Heart right ventricle (tissue), 16 donors: ENCODE measurements at regions not wholly inside any gene's neighbourhood (a gene's known extent, or its start where the extent isn't known, plus 50 kb on each side); places are given as distances from the start of the nearest gene placed in this dataset.
"Not testable (repeated sequence)": the region's sequence is repeated elsewhere in the genome, so short reads cannot be mapped to it uniquely, and the experiment has no call there.

Experiments used
- ATAC-seq, 8 donors: fragments of 200-7000 bp; cut with Tn5 transposase; one replicate each; pipeline ENCODE4 v1.9.1; 2020; ENCODE audit warnings: mild to moderate bottlenecking in 8 of 8, moderate library complexity in 8 of 8, moderate number of reproducible peaks in 1 of 8
- DNase-seq, 2 donors: peaks; one replicate each; pipeline ENCODE4 v3.0.0-alpha.2; 2020
- H3K27ac ChIP-seq, 10 donors: fragments of 200-600 bp; sonication (generic) in 2 of 10; one replicate each; pipeline versions ENCODE4 v1.5.0 to v1.8.0; 2020 to 2022; ENCODE audit warnings: mild to moderate bottlenecking in 3 of 10
- H3K27me3 ChIP-seq, 7 donors: fragments of 200-600 bp; one replicate each; pipeline ENCODE4 v1.8.0; 2021 to 2022; ENCODE audit warnings: mild to moderate bottlenecking in 2 of 7
- H3K36me3 ChIP-seq, 9 donors: fragments of 200-600 bp; sonication (generic) in 1 of 9; one replicate each; pipeline versions ENCODE4 v1.5.0 to v1.8.0; 2020 to 2022; ENCODE audit warnings: mild to moderate bottlenecking in 2 of 9
- H3K4me1 ChIP-seq, 9 donors: fragments of 200-600 bp; sonication (generic) in 1 of 9; one replicate each; pipeline versions ENCODE4 v1.5.0 to v1.8.0; 2020 to 2022; ENCODE audit warnings: mild to moderate bottlenecking in 4 of 9
- H3K4me3 ChIP-seq, 10 donors: fragments of 200-600 bp; sonication (generic) in 2 of 10; one replicate each; pipeline versions ENCODE4 v1.5.0 to v1.8.0; 2020 to 2022; ENCODE audit warnings: mild to moderate bottlenecking in 7 of 10, moderate library complexity in 2 of 10
- H3K9me3 ChIP-seq, 11 donors: fragments of 200-600 bp in 10 of 11; sonication (generic) in 2 of 11; one replicate each; pipeline versions ENCODE4 v1.5.0 to v1.8.0; 2013 to 2022; ENCODE audit warnings: mild to moderate bottlenecking in 2 of 11, control low read depth in 1 of 11, moderate library complexity in 1 of 11
- WGBS, 2 donors: extraction: QIAGEN DNeasy Blood & Tissue Kit; methylation state at CpG; one replicate each; pipeline ENCODE4 v1.1.7; 2013; ENCODE audit warnings: inconsistent platforms in 1 of 2; 5-methylcytosine and 5-hydroxymethylcytosine counted together
- intact Hi-C, 10 donors: fragments of 100-400 bp; cut with DNase I; formaldehyde crosslinking; loops; one replicate each; pipeline versions ENCODE4 v1.11.1 to v1.14.2; 2022
- TF ChIP-seq, protein P1 (sequence below), 9 donors: fragments of 200-600 bp; sonication (generic) in 2 of 9; IDR thresholded peaks; one replicate each; pipeline versions ENCODE4 v1.5.0 to v1.8.0; 2021 to 2022; ENCODE audit warnings: antibody characterized with exemption in 9 of 9, mild to moderate bottlenecking in 5 of 9, moderate library complexity in 1 of 9
- donor health status: Arrhythmogenic right ventricular cardiomyopathy.
- donor health status: ischemic (EF 13 %, LVEDD 7.1; RV severe dilation, severe dysfunction).
- donor health status: healthy with polysubstance abuse.
- donor health status: DM: no; HTN: yes; CAD: no.
- donor health status: DM: no; HTN: no; CAD: no.
- donor health status: ischemic (EF 25% LVEDD 6.9; RV normal size, moderate dysfunction).
- donor health status: ischemic (EF 25% LVEDD 5.7; RV mildly dilated, moderate dysfunction).
- donor health status: healthy.
- donor health status: DM: yes; HTN: yes; CAD: no.
- donor health status: Ischemic cardiomyopathy.
- donor health status: ischemic (EF 35%, LVEDD 5.7; RV mildly dilated, moderate dysfunction).
- donor health status: nonischemic (EF 11% LVEDD 7.7; RV severe dilation, severe dysfunction).
- donor health status: DM: yes; HTN: yes; CAD: no.
- donor health status: PGD.
- donor health status: ischemic (EF 29% LVEDD 5.4; RV normal size, mild dysfunction).
- donor health status: nonischemic (EF 23%, LVEDD 6.1; RV moderate dilation, normal function).

DNA sequence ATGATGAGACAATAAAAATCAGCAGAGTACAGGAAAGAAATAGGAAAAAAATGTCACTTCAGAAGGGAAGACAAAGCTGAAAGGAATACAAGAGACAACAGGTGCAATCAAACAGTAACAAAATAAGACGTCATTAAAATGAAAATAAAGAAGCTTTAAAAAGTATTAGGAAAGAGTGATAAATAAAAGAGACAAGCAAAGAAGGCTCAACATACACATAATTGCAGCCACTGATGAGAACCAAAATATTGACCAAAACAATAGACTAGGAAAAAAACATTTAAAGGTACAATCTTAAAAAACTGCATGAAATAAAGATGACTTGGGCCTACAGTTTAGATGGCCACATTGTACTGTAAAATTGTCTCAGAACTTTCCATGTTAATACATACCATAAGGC lies 160.5 kb upstream of the MINDY3 start:
- intact Hi-C loops: no loop called here
- no peaks in the 10 kb centered on the region for H3K4me1 ChIP-seq
- no peak for ATAC-seq
- no peak overlapping the region for H3K27ac ChIP-seq
- H3K36me3 ChIP-seq: no peaks in the 10 kb centered on the region
- H3K27me3 ChIP-seq: no peaks in the 10 kb centered on the region
- WGBS, 2 donors: 0 to 89% methylated on average over 1 of the region's 1 CpG
- TF ChIP-seq, protein P1, sequence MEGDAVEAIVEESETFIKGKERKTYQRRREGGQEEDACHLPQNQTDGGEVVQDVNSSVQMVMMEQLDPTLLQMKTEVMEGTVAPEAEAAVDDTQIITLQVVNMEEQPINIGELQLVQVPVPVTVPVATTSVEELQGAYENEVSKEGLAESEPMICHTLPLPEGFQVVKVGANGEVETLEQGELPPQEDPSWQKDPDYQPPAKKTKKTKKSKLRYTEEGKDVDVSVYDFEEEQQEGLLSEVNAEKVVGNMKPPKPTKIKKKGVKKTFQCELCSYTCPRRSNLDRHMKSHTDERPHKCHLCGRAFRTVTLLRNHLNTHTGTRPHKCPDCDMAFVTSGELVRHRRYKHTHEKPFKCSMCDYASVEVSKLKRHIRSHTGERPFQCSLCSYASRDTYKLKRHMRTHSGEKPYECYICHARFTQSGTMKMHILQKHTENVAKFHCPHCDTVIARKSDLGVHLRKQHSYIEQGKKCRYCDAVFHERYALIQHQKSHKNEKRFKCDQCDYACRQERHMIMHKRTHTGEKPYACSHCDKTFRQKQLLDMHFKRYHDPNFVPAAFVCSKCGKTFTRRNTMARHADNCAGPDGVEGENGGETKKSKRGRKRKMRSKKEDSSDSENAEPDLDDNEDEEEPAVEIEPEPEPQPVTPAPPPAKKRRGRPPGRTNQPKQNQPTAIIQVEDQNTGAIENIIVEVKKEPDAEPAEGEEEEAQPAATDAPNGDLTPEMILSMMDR (IDR thresholded peaks at IDR 0.05): no peak
- peaks cover 0 to 34% (median 7%) of the 10 kb centered on the region in 11 donors for H3K9me3 ChIP-seq
- H3K4me3 ChIP-seq: no peak overlapping the region
- no peak for DNase-seq

DNA sequence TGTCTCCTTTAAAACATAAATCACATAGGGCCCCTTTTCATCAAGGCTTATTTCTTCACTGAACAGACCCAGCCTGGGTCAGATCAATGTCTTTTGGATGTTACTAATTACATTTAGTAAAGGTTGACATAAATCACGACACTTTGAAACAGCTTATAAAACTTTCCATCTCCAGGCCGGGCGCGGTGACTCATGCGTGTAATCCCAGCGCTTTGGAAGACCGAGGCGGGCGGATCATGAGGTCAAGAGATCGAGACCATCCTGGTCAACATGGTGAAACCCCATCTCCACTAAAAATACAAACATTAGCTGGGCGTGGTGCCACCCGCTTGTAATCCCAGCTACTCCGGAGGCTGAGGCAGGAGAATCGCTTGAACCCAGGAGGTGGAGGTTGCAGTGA lies 166.5 kb upstream of the MINDY3 start:
- H3K27me3 ChIP-seq, H3K4me1 ChIP-seq, H3K36me3 ChIP-seq, ATAC-seq, intact Hi-C loops, H3K27ac ChIP-seq, H3K4me3 ChIP-seq, DNase-seq, H3K9me3 ChIP-seq: not testable (repeated sequence)
- WGBS, 2 donors: 90 to 91% methylated on average over 14 of the region's 14 CpGs

DNA sequence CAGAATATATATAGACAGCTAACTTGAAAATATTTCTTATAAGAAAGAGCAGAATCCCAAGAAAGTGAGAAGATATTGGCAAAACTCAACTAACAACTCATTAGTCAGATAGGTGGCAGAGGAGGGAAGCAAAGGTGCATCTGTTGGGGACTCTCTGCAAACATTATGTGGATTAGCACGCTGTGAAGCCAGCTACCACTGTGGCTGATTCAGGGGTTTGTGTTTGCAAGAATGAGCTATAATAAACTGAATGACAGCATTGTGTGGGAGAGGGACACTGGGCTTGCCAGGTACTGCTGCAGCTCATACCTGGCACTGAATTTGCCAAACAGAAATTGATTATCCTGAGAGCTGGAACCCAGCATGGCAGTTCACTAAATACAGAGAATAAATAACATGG lies 170.3 kb upstream of the MINDY3 start:
- H3K9me3 ChIP-seq: peaks cover 0 to 27% (median 9%) of the 10 kb centered on the region in 11 donors
- H3K4me1 ChIP-seq: no peaks in the 10 kb centered on the region
- WGBS, 2 donors: 41 to 43% methylated on average over 1 of the region's 1 CpG
- H3K27me3 ChIP-seq: no peaks in the 10 kb centered on the region
- no peak for ATAC-seq
- H3K36me3 ChIP-seq: no peaks in the 10 kb centered on the region
- DNase-seq: no peak
- no peak overlapping the region for H3K27ac ChIP-seq
- no peak overlapping the region for H3K4me3 ChIP-seq
- intact Hi-C loops: no loop called here
- TF ChIP-seq, protein P1 (IDR thresholded peaks at IDR 0.05): no peak

DNA sequence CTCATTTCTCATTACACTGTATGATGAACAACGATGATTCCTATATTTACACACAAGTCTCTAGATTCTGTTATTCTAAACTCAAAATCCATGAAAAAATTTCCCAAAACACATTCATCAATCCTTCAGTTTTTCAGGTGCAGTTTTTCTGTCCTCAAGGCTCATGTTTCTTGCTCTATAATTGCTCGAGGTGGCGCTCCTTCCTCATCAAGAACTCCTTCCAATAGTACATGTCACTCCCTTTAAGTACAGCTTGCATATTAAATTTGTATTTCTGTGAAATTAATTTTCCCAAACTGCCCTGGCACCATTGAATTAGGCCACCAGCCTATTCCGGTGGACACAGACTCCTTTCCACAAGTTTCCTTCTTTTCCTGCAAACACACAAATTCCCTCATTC lies 188.7 kb upstream of the MINDY3 start:
- no peaks in the 10 kb centered on the region for H3K36me3 ChIP-seq
- H3K9me3 ChIP-seq: peaks cover 0 to 7% (median 0%) of the 10 kb centered on the region in 11 donors
- H3K4me1 ChIP-seq: no peaks in the 10 kb centered on the region
- DNase-seq (no peak), ATAC-seq (no peak)
- intact Hi-C loops: no loop called here
- TF ChIP-seq, protein P1 (IDR thresholded peaks at IDR 0.05): no peak
- 85% methylated on average over 4 of the region's 4 CpGs for WGBS, 2 donors
- no peak overlapping the region for H3K27ac ChIP-seq
- no peak overlapping the region for H3K4me3 ChIP-seq
- no peaks in the 10 kb centered on the region for H3K27me3 ChIP-seq

DNA sequence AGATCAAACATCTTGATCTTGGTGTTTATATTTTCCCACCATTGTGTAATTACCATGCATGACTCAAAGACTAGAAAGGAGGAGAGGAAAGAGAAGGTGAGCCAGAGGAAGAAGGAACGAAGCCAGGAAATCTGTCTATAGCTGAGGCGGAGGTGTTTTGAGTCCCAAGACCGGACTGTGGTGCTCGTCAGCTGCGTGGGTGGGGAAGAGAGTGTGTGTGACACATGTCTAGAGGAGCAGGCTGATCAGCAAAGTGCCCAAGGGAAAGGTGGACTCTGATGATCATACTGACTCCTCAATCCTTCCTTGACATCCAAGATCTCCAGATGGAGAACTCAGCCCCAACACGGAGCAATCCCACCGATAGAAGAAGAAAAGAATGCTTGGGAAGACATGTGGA lies 189.5 kb upstream of the MINDY3 start:
- no peak for DNase-seq
- Histone ChIP-seq H3K9me3 (peaks cover 0 to 7% (median 0%) of the 10 kb centered on the region in 11 donors), H3K27ac (no peak overlapping the region), H3K27me3 (no peaks in the 10 kb centered on the region), H3K4me1 (no peaks in the 10 kb centered on the region), H3K4me3 (no peak overlapping the region), H3K36me3 (no peaks in the 10 kb centered on the region)
- no peak for ATAC-seq
- TF ChIP-seq, protein P1 (IDR thresholded peaks at IDR 0.05): no peak
- intact Hi-C loops: no loop called here
- 78 to 83% methylated on average over 7 of the region's 7 CpGs for WGBS, 2 donors
